Mesenchymal stem cell (in vitro differentiated cells and primary cell): ENCODE measurements at regions not wholly inside any gene's neighbourhood (a gene's known extent, or its start where the extent isn't known, plus 50 kb on each side); places are given as distances from the start of the nearest gene placed in this dataset.

Experiments
- DNase-seq: peaks from one replicate; pipeline ENCODE4 v3.0.0-alpha.2; 2013
- H2AFZ ChIP-seq: one replicate; pipeline ENCODE4 v1.6.1; 2013; ENCODE audit warnings: low read depth, mild to moderate bottlenecking, control low read depth, inconsistent platforms, low read length, moderate library complexity
- H2AK5ac ChIP-seq: 2 replicates; pipeline ENCODE4 v1.6.1; 2013; ENCODE audit warnings: low read length, moderate library complexity, mild to moderate bottlenecking, inconsistent platforms; ENCODE audit not compliant: severe bottlenecking
- H2BK120ac ChIP-seq: one replicate; pipeline ENCODE4 v1.6.1; 2013; ENCODE audit warnings: low read depth, mild to moderate bottlenecking, inconsistent platforms, low read length, moderate library complexity
- H2BK12ac ChIP-seq, 2 experiments: one replicate each; pipeline ENCODE4 v1.6.1; 2013; ENCODE audit warnings: inconsistent platforms in 2 of 2, low read length in 2 of 2, mild to moderate bottlenecking in 2 of 2, moderate library complexity in 2 of 2, control low read depth in 1 of 2
- H2BK15ac ChIP-seq: one replicate; pipeline ENCODE4 v1.6.1; 2013; ENCODE audit warnings: mild to moderate bottlenecking, low read depth, inconsistent platforms; ENCODE audit not compliant: poor library complexity, severe bottlenecking
- H2BK5ac ChIP-seq: 2 replicates; pipeline ENCODE4 v1.6.1; 2013; ENCODE audit warnings: low read depth, mild to moderate bottlenecking, low read length, control low read depth, inconsistent platforms; ENCODE audit not compliant: poor library complexity, severe bottlenecking
- H3K14ac ChIP-seq, 2 experiments: one replicate each; pipeline ENCODE4 v1.6.1; 2013; ENCODE audit warnings: inconsistent platforms in 2 of 2, low read length in 2 of 2, control low read depth in 1 of 2, mild to moderate bottlenecking in 1 of 2, moderate library complexity in 1 of 2
- H3K18ac ChIP-seq, 2 experiments: one replicate each; pipeline ENCODE4 v1.6.1; 2013; ENCODE audit warnings: inconsistent platforms in 2 of 2, low read length in 2 of 2, control low read depth in 1 of 2, low read depth in 1 of 2, mild to moderate bottlenecking in 1 of 2
- H3K23ac ChIP-seq, 2 experiments: one replicate each; pipeline ENCODE4 v1.6.1; 2013; ENCODE audit warnings: inconsistent platforms in 2 of 2, low read length in 2 of 2, mild to moderate bottlenecking in 2 of 2, moderate library complexity in 2 of 2, control low read depth in 1 of 2
- H3K27ac ChIP-seq: 2 replicates; pipeline ENCODE4 v1.5.1; 2013; ENCODE audit warnings: mild to moderate bottlenecking, moderate library complexity, low read length, control low read depth, inconsistent platforms; ENCODE audit not compliant: poor library complexity, severe bottlenecking
- H3K27me3 ChIP-seq, 2 experiments: 2 replicates each; pipeline versions ENCODE4 v1.6.1 to v1.7.0; 2013; ENCODE audit warnings: low read length in 2 of 2, mild to moderate bottlenecking in 2 of 2, moderate library complexity in 2 of 2, control low read depth in 1 of 2, inconsistent platforms in 1 of 2; ENCODE audit not compliant: control insufficient read depth in 1 of 2, insufficient read depth in 1 of 2
- H3K36me3 ChIP-seq, 2 experiments: 2 replicates each; pipeline versions ENCODE4 v1.6.1 to v1.7.0; 2013; ENCODE audit warnings: low read length in 2 of 2, control low read depth in 1 of 2, inconsistent platforms in 1 of 2, low read depth in 1 of 2, mild to moderate bottlenecking in 1 of 2; ENCODE audit not compliant: insufficient read depth in 2 of 2, control insufficient read depth in 1 of 2
- H3K4ac ChIP-seq, 2 experiments: one replicate each; pipeline ENCODE4 v1.6.1; 2013; ENCODE audit warnings: inconsistent platforms in 2 of 2, low read length in 2 of 2, mild to moderate bottlenecking in 2 of 2, moderate library complexity in 2 of 2, control low read depth in 1 of 2, low read depth in 1 of 2
- H3K4me1 ChIP-seq: 2 replicates; pipeline ENCODE4 v1.6.1; 2013; ENCODE audit warnings: low read depth, low read length, control low read depth; ENCODE audit not compliant: control insufficient read depth, insufficient read depth
- H3K4me2 ChIP-seq: 2 replicates; pipeline ENCODE4 v1.6.1; 2013; ENCODE audit warnings: low read length, mild to moderate bottlenecking, inconsistent platforms; ENCODE audit not compliant: poor library complexity, severe bottlenecking
- H3K4me3 ChIP-seq, 2 experiments: 2 replicates each; pipeline versions ENCODE4 v1.5.1 to v1.7.0; 2013; ENCODE audit warnings: low read length in 2 of 2, mild to moderate bottlenecking in 2 of 2, control low read depth in 1 of 2, low read depth in 1 of 2; ENCODE audit not compliant: insufficient read depth in 1 of 2
- H3K79me1 ChIP-seq: replicated peaks from 2 replicates; pipeline ENCODE4 v1.6.1; 2013; ENCODE audit warnings: mild to moderate bottlenecking, control low read depth, low read length, inconsistent platforms; ENCODE audit not compliant: poor library complexity, severe bottlenecking
- H3K9ac ChIP-seq: 2 replicates; pipeline ENCODE4 v1.7.0; 2013; ENCODE audit warnings: mild to moderate bottlenecking, low read length, moderate library complexity
- H3K9me3 ChIP-seq: 2 replicates; pipeline ENCODE4 v1.7.0; 2013; ENCODE audit warnings: mild to moderate bottlenecking, low read length; ENCODE audit not compliant: control insufficient read depth
- H4K8ac ChIP-seq: one replicate; pipeline ENCODE4 v1.6.1; 2013; ENCODE audit warnings: inconsistent platforms, mild to moderate bottlenecking, low read length, moderate library complexity
- H4K91ac ChIP-seq: one replicate; pipeline ENCODE4 v1.6.1; 2013; ENCODE audit warnings: mild to moderate bottlenecking, low read length, inconsistent platforms
- WGBS: methylation state at CpG from one replicate; pipeline ENCODE4 v1.1.7; 2013; ENCODE audit warnings: mixed read lengths; 5-methylcytosine and 5-hydroxymethylcytosine counted together

- Histone ChIP-seq H3K79me1 (no peaks in the 10 kb centered on the region), H3K14ac (no peak overlapping the region), H3K4me1 (no peaks in the 10 kb centered on the region), H2AFZ (no peak overlapping the region), H3K36me3 (no peaks in the 10 kb centered on the region), H3K18ac (no peak overlapping the region), H2BK5ac (no peak overlapping the region), H3K4me3 (peak overlapping the region in 1 of 2 experiments; percentile 60), H3K27ac (no peak overlapping the region), H4K91ac (no peak overlapping the region), H3K23ac (no peak overlapping the region), H3K9ac (peak overlapping the region; percentile 37), H3K9me3 (no peaks in the 10 kb centered on the region), H3K27me3 (peaks cover 0 to 19% of the 10 kb centered on the region in 2 experiments), H2BK120ac (no peak overlapping the region), H3K4me2 (no peak overlapping the region), H3K4ac (no peak overlapping the region), H2BK15ac (no peak overlapping the region), H4K8ac (no peak overlapping the region), H2BK12ac (no peak overlapping the region), H2AK5ac (no peak overlapping the region)
- WGBS: 89% methylated on average over 9 of the region's 9 CpGs
- no peak for DNase-seq
Measured at GRCh38 chr2:66301767-66302140, 133.2 kb upstream of the MEIS1 start.

GRCh38 chr2:66301022-66301766 lies 133.7 kb upstream of the MEIS1 start:
- Histone ChIP-seq H2AK5ac (no peak overlapping the region), H4K8ac (no peak overlapping the region), H3K4me2 (no peak overlapping the region), H2BK12ac (no peak overlapping the region), H3K27me3 (peaks cover 0 to 19% of the 10 kb centered on the region in 2 experiments), H4K91ac (no peak overlapping the region), H3K4ac (no peak overlapping the region), H2AFZ (no peak overlapping the region), H3K36me3 (no peaks in the 10 kb centered on the region), H3K9me3 (no peaks in the 10 kb centered on the region), H3K23ac (no peak overlapping the region), H3K4me3 (peak overlapping the region in 1 of 2 experiments; percentile 60), H2BK15ac (no peak overlapping the region), H3K79me1 (no peaks in the 10 kb centered on the region), H3K14ac (no peak overlapping the region), H2BK5ac (no peak overlapping the region), H3K9ac (peak overlapping the region; percentile 37), H3K4me1 (no peaks in the 10 kb centered on the region), H3K27ac (no peak overlapping the region), H2BK120ac (no peak overlapping the region), H3K18ac (no peak overlapping the region)
- no peak for DNase-seq
- WGBS: 78% methylated on average over 20 of the region's 20 CpGs

GRCh38 chr2:66283787-66284186 lies 151.1 kb upstream of the MEIS1 start:
- Histone ChIP-seq H3K9ac (no peak overlapping the region), H3K18ac (no peak overlapping the region), H3K79me1 (no peaks in the 10 kb centered on the region), H3K4me1 (no peaks in the 10 kb centered on the region), H3K4me3 (no peak overlapping the region), H2BK5ac (no peak overlapping the region), H2AFZ (no peak overlapping the region), H3K27ac (no peak overlapping the region), H3K27me3 (peaks cover 0 to 6% of the 10 kb centered on the region in 2 experiments), H2BK15ac (no peak overlapping the region), H2BK120ac (no peak overlapping the region), H2BK12ac (no peak overlapping the region), H3K36me3 (no peaks in the 10 kb centered on the region), H3K14ac (no peak overlapping the region), H3K4me2 (no peak overlapping the region), H2AK5ac (no peak overlapping the region), H4K8ac (no peak overlapping the region), H3K4ac (no peak overlapping the region), H3K9me3 (no peaks in the 10 kb centered on the region), H4K91ac (no peak overlapping the region), H3K23ac (no peak overlapping the region)
- no CpG with 5 or more reads among the region's 1 CpG for WGBS
- DNase-seq: no peak

- Histone ChIP-seq H3K4me3 (no peak overlapping the region), H2BK5ac (no peak overlapping the region), H2BK15ac (no peak overlapping the region), H3K9me3 (no peaks in the 10 kb centered on the region), H4K91ac (no peak overlapping the region), H2BK120ac (no peak overlapping the region), H3K4ac (no peak overlapping the region), H3K36me3 (no peaks in the 10 kb centered on the region), H3K18ac (no peak overlapping the region), H3K79me1 (no peaks in the 10 kb centered on the region), H3K14ac (no peak overlapping the region), H3K27me3 (peaks cover 0 to 6% of the 10 kb centered on the region in 2 experiments), H3K27ac (no peak overlapping the region), H2AFZ (no peak overlapping the region), H3K9ac (no peak overlapping the region), H2BK12ac (no peak overlapping the region), H3K4me1 (no peaks in the 10 kb centered on the region), H3K4me2 (no peak overlapping the region), H4K8ac (no peak overlapping the region), H3K23ac (no peak overlapping the region), H2AK5ac (no peak overlapping the region)
- DNase-seq: no peak
Measured at GRCh38 chr2:66281980-66282379, 152.9 kb upstream of the MEIS1 start.
